Mesenchymal stem cell (in vitro differentiated cells and primary cell): ENCODE measurements at regions not wholly inside any gene's neighbourhood (a gene's known extent, or its start where the extent isn't known, plus 50 kb on each side); places are given as distances from the start of the nearest gene placed in this dataset.

Experiments used
- DNase-seq: peaks from one replicate; pipeline ENCODE4 v3.0.0-alpha.2; 2013
- H2AFZ ChIP-seq: one replicate; pipeline ENCODE4 v1.6.1; 2013; ENCODE audit warnings: low read depth, mild to moderate bottlenecking, control low read depth, inconsistent platforms, low read length, moderate library complexity
- H2AK5ac ChIP-seq: 2 replicates; pipeline ENCODE4 v1.6.1; 2013; ENCODE audit warnings: low read length, moderate library complexity, mild to moderate bottlenecking, inconsistent platforms; ENCODE audit not compliant: severe bottlenecking
- H2BK120ac ChIP-seq: one replicate; pipeline ENCODE4 v1.6.1; 2013; ENCODE audit warnings: low read depth, mild to moderate bottlenecking, inconsistent platforms, low read length, moderate library complexity
- H2BK12ac ChIP-seq, 2 experiments: one replicate each; pipeline ENCODE4 v1.6.1; 2013; ENCODE audit warnings: inconsistent platforms in 2 of 2, low read length in 2 of 2, mild to moderate bottlenecking in 2 of 2, moderate library complexity in 2 of 2, control low read depth in 1 of 2
- H2BK15ac ChIP-seq: one replicate; pipeline ENCODE4 v1.6.1; 2013; ENCODE audit warnings: mild to moderate bottlenecking, low read depth, inconsistent platforms; ENCODE audit not compliant: poor library complexity, severe bottlenecking
- H2BK5ac ChIP-seq: 2 replicates; pipeline ENCODE4 v1.6.1; 2013; ENCODE audit warnings: low read depth, mild to moderate bottlenecking, low read length, control low read depth, inconsistent platforms; ENCODE audit not compliant: poor library complexity, severe bottlenecking
- H3K14ac ChIP-seq, 2 experiments: one replicate each; pipeline ENCODE4 v1.6.1; 2013; ENCODE audit warnings: inconsistent platforms in 2 of 2, low read length in 2 of 2, control low read depth in 1 of 2, mild to moderate bottlenecking in 1 of 2, moderate library complexity in 1 of 2
- H3K18ac ChIP-seq, 2 experiments: one replicate each; pipeline ENCODE4 v1.6.1; 2013; ENCODE audit warnings: inconsistent platforms in 2 of 2, low read length in 2 of 2, control low read depth in 1 of 2, low read depth in 1 of 2, mild to moderate bottlenecking in 1 of 2
- H3K23ac ChIP-seq, 2 experiments: one replicate each; pipeline ENCODE4 v1.6.1; 2013; ENCODE audit warnings: inconsistent platforms in 2 of 2, low read length in 2 of 2, mild to moderate bottlenecking in 2 of 2, moderate library complexity in 2 of 2, control low read depth in 1 of 2
- H3K27ac ChIP-seq: 2 replicates; pipeline ENCODE4 v1.5.1; 2013; ENCODE audit warnings: mild to moderate bottlenecking, moderate library complexity, low read length, control low read depth, inconsistent platforms; ENCODE audit not compliant: poor library complexity, severe bottlenecking
- H3K27me3 ChIP-seq, 2 experiments: 2 replicates each; pipeline versions ENCODE4 v1.6.1 to v1.7.0; 2013; ENCODE audit warnings: low read length in 2 of 2, mild to moderate bottlenecking in 2 of 2, moderate library complexity in 2 of 2, control low read depth in 1 of 2, inconsistent platforms in 1 of 2; ENCODE audit not compliant: control insufficient read depth in 1 of 2, insufficient read depth in 1 of 2
- H3K36me3 ChIP-seq, 2 experiments: 2 replicates each; pipeline versions ENCODE4 v1.6.1 to v1.7.0; 2013; ENCODE audit warnings: low read length in 2 of 2, control low read depth in 1 of 2, inconsistent platforms in 1 of 2, low read depth in 1 of 2, mild to moderate bottlenecking in 1 of 2; ENCODE audit not compliant: insufficient read depth in 2 of 2, control insufficient read depth in 1 of 2
- H3K4ac ChIP-seq, 2 experiments: one replicate each; pipeline ENCODE4 v1.6.1; 2013; ENCODE audit warnings: inconsistent platforms in 2 of 2, low read length in 2 of 2, mild to moderate bottlenecking in 2 of 2, moderate library complexity in 2 of 2, control low read depth in 1 of 2, low read depth in 1 of 2
- H3K4me1 ChIP-seq: 2 replicates; pipeline ENCODE4 v1.6.1; 2013; ENCODE audit warnings: low read depth, low read length, control low read depth; ENCODE audit not compliant: control insufficient read depth, insufficient read depth
- H3K4me2 ChIP-seq: 2 replicates; pipeline ENCODE4 v1.6.1; 2013; ENCODE audit warnings: low read length, mild to moderate bottlenecking, inconsistent platforms; ENCODE audit not compliant: poor library complexity, severe bottlenecking
- H3K4me3 ChIP-seq, 2 experiments: 2 replicates each; pipeline versions ENCODE4 v1.5.1 to v1.7.0; 2013; ENCODE audit warnings: low read length in 2 of 2, mild to moderate bottlenecking in 2 of 2, control low read depth in 1 of 2, low read depth in 1 of 2; ENCODE audit not compliant: insufficient read depth in 1 of 2
- H3K79me1 ChIP-seq: replicated peaks from 2 replicates; pipeline ENCODE4 v1.6.1; 2013; ENCODE audit warnings: mild to moderate bottlenecking, control low read depth, low read length, inconsistent platforms; ENCODE audit not compliant: poor library complexity, severe bottlenecking
- H3K9ac ChIP-seq: 2 replicates; pipeline ENCODE4 v1.7.0; 2013; ENCODE audit warnings: mild to moderate bottlenecking, low read length, moderate library complexity
- H3K9me3 ChIP-seq: 2 replicates; pipeline ENCODE4 v1.7.0; 2013; ENCODE audit warnings: mild to moderate bottlenecking, low read length; ENCODE audit not compliant: control insufficient read depth
- H4K8ac ChIP-seq: one replicate; pipeline ENCODE4 v1.6.1; 2013; ENCODE audit warnings: inconsistent platforms, mild to moderate bottlenecking, low read length, moderate library complexity
- H4K91ac ChIP-seq: one replicate; pipeline ENCODE4 v1.6.1; 2013; ENCODE audit warnings: mild to moderate bottlenecking, low read length, inconsistent platforms
- WGBS: methylation state at CpG from one replicate; pipeline ENCODE4 v1.1.7; 2013; ENCODE audit warnings: mixed read lengths; 5-methylcytosine and 5-hydroxymethylcytosine counted together

DNA sequence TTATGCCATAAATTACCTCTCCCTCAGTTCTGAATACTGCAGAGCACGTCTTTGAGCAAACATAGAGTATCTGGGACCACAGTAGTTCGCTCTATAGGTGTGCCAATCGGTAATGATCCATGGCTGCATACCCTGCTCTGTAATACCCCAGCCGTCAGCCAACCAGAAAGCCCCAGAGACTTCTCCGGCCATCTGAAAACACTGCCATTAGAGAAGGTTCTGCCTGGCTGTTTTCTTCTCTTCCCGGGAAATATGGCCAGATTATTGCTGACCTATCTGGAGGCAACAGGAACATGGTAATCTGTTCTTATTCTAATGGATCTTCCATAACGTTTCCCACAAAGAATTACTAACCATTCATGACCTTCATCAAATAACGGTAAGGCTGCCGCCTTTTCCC lies 139.9 kb downstream of the RPS12 start:
- H3K4me1 ChIP-seq, result no peaks in the 10 kb centered on the region
- H2BK5ac ChIP-seq, result no peak overlapping the region
- H2AFZ ChIP-seq, result no peak overlapping the region
- no peak overlapping the region for H3K27ac ChIP-seq
- H2BK15ac ChIP-seq, result no peak overlapping the region
- no peak overlapping the region for H4K91ac ChIP-seq
- no peak overlapping the region for H3K4ac ChIP-seq
- WGBS, result 86% methylated on average over 7 of the region's 9 CpGs
- H3K9ac ChIP-seq, result no peak overlapping the region
- H2BK12ac ChIP-seq, result no peak overlapping the region
- H3K36me3 ChIP-seq, result no peaks in the 10 kb centered on the region
- H2AK5ac ChIP-seq, result no peak overlapping the region
- no peak overlapping the region for H3K14ac ChIP-seq
- no peak overlapping the region for H3K23ac ChIP-seq
- peaks cover 3 to 37% of the 10 kb centered on the region in 2 experiments for H3K27me3 ChIP-seq
- H3K9me3 ChIP-seq, result no peaks in the 10 kb centered on the region
- no peaks in the 10 kb centered on the region for H3K79me1 ChIP-seq
- H3K4me2 ChIP-seq, result no peak overlapping the region
- H2BK120ac ChIP-seq, result no peak overlapping the region
- no peak for DNase-seq
- H3K18ac ChIP-seq, result peak overlapping the region in 1 of 2 experiments; percentile 23
- H3K4me3 ChIP-seq, result no peak overlapping the region
- H4K8ac ChIP-seq, result no peak overlapping the region

DNA sequence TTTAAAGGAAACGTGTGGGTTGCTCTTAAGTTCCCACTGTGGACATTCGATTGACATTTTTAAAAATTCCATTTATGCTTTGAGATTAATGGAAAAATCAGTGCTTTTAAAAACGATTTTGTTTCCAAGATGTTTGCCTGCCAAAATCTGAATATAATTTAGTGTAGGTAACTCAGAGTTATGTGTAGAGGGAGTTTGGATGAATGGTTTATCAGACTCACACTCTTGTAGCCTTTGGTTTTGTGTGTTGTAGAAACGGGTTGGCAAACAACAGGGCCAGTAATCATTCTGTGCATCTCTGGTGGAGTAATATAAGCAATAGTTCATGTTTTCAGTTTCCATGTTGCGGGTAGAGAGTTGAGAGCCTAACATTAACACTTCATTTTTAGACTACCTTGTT lies 140.6 kb downstream of the RPS12 start:
- 87% methylated on average over 4 of the region's 5 CpGs for WGBS
- Histone ChIP-seq H3K4me3 (no peak overlapping the region), H3K36me3 (no peaks in the 10 kb centered on the region), H3K27ac (no peak overlapping the region), H3K4me1 (no peaks in the 10 kb centered on the region), H2BK120ac (no peak overlapping the region), H3K27me3 (peaks cover under 1 to 34% of the 10 kb centered on the region in 2 experiments), H2BK15ac (no peak overlapping the region), H3K9me3 (no peaks in the 10 kb centered on the region), H3K79me1 (no peaks in the 10 kb centered on the region), H3K23ac (no peak overlapping the region), H2BK5ac (no peak overlapping the region), H2AFZ (no peak overlapping the region), H3K9ac (no peak overlapping the region), H3K14ac (no peak overlapping the region), H3K4ac (no peak overlapping the region), H4K91ac (no peak overlapping the region), H4K8ac (no peak overlapping the region), H3K4me2 (no peak overlapping the region), H3K18ac (no peak overlapping the region), H2BK12ac (no peak overlapping the region), H2AK5ac (no peak overlapping the region)
- no peak for DNase-seq

DNA sequence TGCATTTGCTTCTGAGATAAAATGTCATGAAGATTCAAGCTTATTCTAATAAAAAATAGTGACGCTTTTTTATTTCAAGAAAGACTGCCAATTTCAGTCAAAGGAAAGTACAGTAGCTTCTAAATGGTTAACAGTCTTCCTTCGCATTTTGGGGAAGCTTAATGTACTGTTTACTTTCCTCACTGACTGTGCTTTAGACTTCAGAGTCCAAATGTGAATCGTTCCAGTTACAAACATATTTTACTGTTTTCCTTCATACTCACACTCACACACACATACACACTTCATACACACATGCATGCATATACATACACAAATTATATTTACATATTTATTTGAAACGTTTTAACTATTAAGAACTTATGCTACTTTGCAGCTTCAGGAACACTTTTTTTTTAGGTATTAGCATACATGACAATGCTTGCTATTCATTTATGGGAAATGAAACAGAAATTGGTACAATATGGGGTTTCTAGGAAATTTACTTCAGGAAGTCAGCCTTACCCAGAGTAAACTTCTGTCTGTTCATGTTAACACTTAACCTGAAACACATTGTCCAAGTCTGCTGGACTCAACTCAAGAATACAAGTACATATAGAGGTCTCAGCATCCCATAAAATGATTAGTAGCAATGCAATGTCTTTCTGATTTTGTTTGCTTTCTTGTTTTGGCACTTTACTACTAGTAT lies 145.4 kb downstream of the RPS12 start:
- no peak overlapping the region for H3K4ac ChIP-seq
- H3K9me3 ChIP-seq, result no peaks in the 10 kb centered on the region
- no peak overlapping the region for H3K4me2 ChIP-seq
- no peak overlapping the region for H3K14ac ChIP-seq
- H3K18ac ChIP-seq, result no peak overlapping the region
- no peaks in the 10 kb centered on the region for H3K79me1 ChIP-seq
- no peak overlapping the region for H2BK12ac ChIP-seq
- no peak overlapping the region for H4K91ac ChIP-seq
- no peak overlapping the region for H3K23ac ChIP-seq
- H2BK15ac ChIP-seq, result no peak overlapping the region
- no peak overlapping the region for H3K4me3 ChIP-seq
- H2BK5ac ChIP-seq, result no peak overlapping the region
- 84% methylated on average over 3 of the region's 4 CpGs for WGBS
- H3K27ac ChIP-seq, result no peak overlapping the region
- H2AFZ ChIP-seq, result no peak overlapping the region
- H3K36me3 ChIP-seq, result no peaks in the 10 kb centered on the region
- peaks cover 0 to 29% of the 10 kb centered on the region in 2 experiments for H3K27me3 ChIP-seq
- H2AK5ac ChIP-seq, result no peak overlapping the region
- H4K8ac ChIP-seq, result no peak overlapping the region
- no peak for DNase-seq
- no peak overlapping the region for H3K9ac ChIP-seq
- H2BK120ac ChIP-seq, result no peak overlapping the region
- peaks cover 2% of the 10 kb centered on the region for H3K4me1 ChIP-seq

GRCh38 chr6:132960720-132961119 lies 146.4 kb downstream of the RPS12 start:
- H3K36me3 ChIP-seq, result no peaks in the 10 kb centered on the region
- H3K14ac ChIP-seq, result no peak overlapping the region
- no peak overlapping the region for H4K8ac ChIP-seq
- H2AFZ ChIP-seq, result no peak overlapping the region
- no peak overlapping the region for H3K18ac ChIP-seq
- DNase-seq, result no peak
- H2BK12ac ChIP-seq, result peak overlapping the region in 1 of 2 experiments; percentile 63
- no peak overlapping the region for H3K4me3 ChIP-seq
- H3K9me3 ChIP-seq, result no peaks in the 10 kb centered on the region
- no peak overlapping the region for H2BK5ac ChIP-seq
- H3K4me1 ChIP-seq, result peaks cover 2% of the 10 kb centered on the region
- no peak overlapping the region for H3K9ac ChIP-seq
- H2AK5ac ChIP-seq, result no peak overlapping the region
- H2BK120ac ChIP-seq, result no peak overlapping the region
- H3K27me3 ChIP-seq, result peaks cover 0 to 22% of the 10 kb centered on the region in 2 experiments
- H3K23ac ChIP-seq, result no peak overlapping the region
- H4K91ac ChIP-seq, result no peak overlapping the region
- H3K27ac ChIP-seq, result no peak overlapping the region
- no peak overlapping the region for H3K4ac ChIP-seq
- no peak overlapping the region for H2BK15ac ChIP-seq
- 82% methylated on average over 6 of the region's 8 CpGs for WGBS
- no peak overlapping the region for H3K4me2 ChIP-seq
- H3K79me1 ChIP-seq, result no peaks in the 10 kb centered on the region
